GM23338 (cell line): ENCODE measurements at regions not wholly inside any gene's neighbourhood (a gene's known extent, or its start where the extent isn't known, plus 50 kb on each side); places are given as distances from the start of the nearest gene placed in this dataset.
A peak's percentile ranks its signal among the peaks of the same experiment; 100 is the strongest.

Source experiments
- ATAC-seq: fragments of 200-7000 bp; cut with Tn5 transposase; 3 replicates; pipeline ENCODE4 v1.9.1; 2020
- DNase-seq: peaks from one replicate; pipeline ENCODE4 v3.0.0-alpha.2; 2015; ENCODE audit warnings: low spot score
- H2AFZ ChIP-seq: fragments of 200-600 bp; sonication (generic); 2 replicates; pipeline ENCODE4 v1.8.0; 2016; ENCODE audit warnings: antibody characterized with exemption, mild to moderate bottlenecking, moderate library complexity
- H3F3A ChIP-seq: fragments of 200-600 bp; sonication (generic); replicated peaks from 2 replicates; pipeline ENCODE4 v1.8.0; 2017; ENCODE audit warnings: antibody characterized with exemption, mixed run types, low read depth
- H3K27ac ChIP-seq: fragments of 200-600 bp; sonication (generic); 2 replicates; pipeline ENCODE4 v1.6.1; 2016; ENCODE audit warnings: low read depth
- H3K27me3 ChIP-seq: fragments of 200-600 bp; sonication (generic); 2 replicates; pipeline ENCODE4 v1.8.0; 2016; ENCODE audit warnings: mild to moderate bottlenecking, mixed run types, moderate library complexity; ENCODE audit not compliant: insufficient read depth
- H3K36me3 ChIP-seq: fragments of 200-600 bp; sonication (generic); 2 replicates; pipeline ENCODE4 v1.8.0; 2016; ENCODE audit warnings: mild to moderate bottlenecking; ENCODE audit not compliant: insufficient read depth
- H3K4me1 ChIP-seq: fragments of 200-600 bp; sonication (generic); 2 replicates; pipeline ENCODE4 v1.8.0; 2016; ENCODE audit warnings: mild to moderate bottlenecking, moderate library complexity; ENCODE audit not compliant: insufficient read depth
- H3K4me2 ChIP-seq: fragments of 200-600 bp; sonication (generic); 2 replicates; pipeline ENCODE4 v1.7.1; 2017; ENCODE audit warnings: mixed run types
- H3K4me3 ChIP-seq: fragments of 200-600 bp; sonication (generic); 2 replicates; pipeline ENCODE4 v1.6.1; 2016; ENCODE audit warnings: mixed run types
- H3K79me2 ChIP-seq: fragments of 200-600 bp; sonication (generic); replicated peaks from 2 replicates; pipeline ENCODE4 v1.8.0; 2017; ENCODE audit warnings: mild to moderate bottlenecking; ENCODE audit not compliant: insufficient read depth
- H3K9me2 ChIP-seq: fragments of 200-600 bp; sonication (generic); 2 replicates; pipeline ENCODE4 v1.8.0; 2017; ENCODE audit not compliant: insufficient read depth
- H4K20me1 ChIP-seq: fragments of 200-600 bp; sonication (generic); replicated peaks from 2 replicates; pipeline ENCODE4 v1.8.0; 2017; ENCODE audit warnings: mild to moderate bottlenecking; ENCODE audit not compliant: insufficient read depth
- H3K27ac Mint-ChIP-seq: 2 replicates; pipeline ENCODE4 v1.8.0; 2020; ENCODE audit warnings: inconsistent platforms, mild to moderate bottlenecking, moderate library complexity, mixed read lengths
- H3K27me3 Mint-ChIP-seq: 3 replicates; pipeline ENCODE4 v1.8.0; 2022; ENCODE audit warnings: low read depth, mild to moderate bottlenecking, moderate library complexity, mixed read lengths, inconsistent platforms; ENCODE audit not compliant: insufficient read depth, poor library complexity
- H3K36me3 Mint-ChIP-seq: 3 replicates; pipeline ENCODE4 v1.8.0; 2021; ENCODE audit warnings: low read depth, mild to moderate bottlenecking, inconsistent platforms, moderate library complexity, mixed read lengths
- H3K4me1 Mint-ChIP-seq: 3 replicates; pipeline ENCODE4 v1.8.0; 2020; ENCODE audit warnings: mild to moderate bottlenecking, inconsistent platforms, mixed read lengths
- H3K4me3 Mint-ChIP-seq: 3 replicates; pipeline ENCODE4 v1.8.0; 2021; ENCODE audit warnings: moderate library complexity, mild to moderate bottlenecking, inconsistent platforms, mixed read lengths
- H3K9me3 Mint-ChIP-seq: 3 replicates; pipeline ENCODE4 v1.8.0; 2020; ENCODE audit warnings: moderate library complexity, mild to moderate bottlenecking, inconsistent platforms, mixed read lengths
- CREB1 ChIP-seq: fragments of 250-450 bp; sonication (Bioruptor Pico); IDR thresholded peaks from 2 replicates; pipeline ENCODE4 v1.5.0; 2020; ENCODE audit warnings: low read depth, mild to moderate bottlenecking, moderate library complexity
- CTCF ChIP-seq, 2 experiments: fragments of 200-600 bp in 1 of 2; sonication (generic) in 1 of 2; conservative IDR thresholded peaks; 2 replicates each; pipeline versions ENCODE4 v1.5.1 to v1.6.1; 2016 to 2017; ENCODE audit warnings: antibody characterized with exemption in 2 of 2, low read depth in 2 of 2, mild to moderate bottlenecking in 2 of 2, moderate library complexity in 1 of 2
- ETS1 ChIP-seq: IDR thresholded peaks from 2 replicates; pipeline ENCODE4 v1.6.1; 2016; ENCODE audit warnings: antibody characterized with exemption
- EZH2 ChIP-seq: fragments of 200-600 bp; sonication (generic); IDR thresholded peaks from one replicate; pipeline ENCODE4 v1.8.0; 2017; ENCODE audit warnings: antibody characterized with exemption, mild to moderate bottlenecking, low read depth; ENCODE audit not compliant: unreplicated experiment
- EZH2phosphoT487 ChIP-seq: fragments of 200-600 bp; sonication (generic); IDR thresholded peaks from one replicate; pipeline ENCODE4 v1.8.1; 2018; ENCODE audit warnings: antibody characterized with exemption; ENCODE audit not compliant: unreplicated experiment
- JUNB ChIP-seq: IDR thresholded peaks from one replicate; pipeline ENCODE4 v1.6.1; 2016; ENCODE audit warnings: antibody characterized with exemption; ENCODE audit not compliant: unreplicated experiment
- NANOG ChIP-seq: IDR thresholded peaks from 2 replicates; pipeline ENCODE4 v1.6.1; 2016; ENCODE audit warnings: antibody characterized with exemption, borderline replicate concordance
- POLR2AphosphoS5 ChIP-seq: IDR thresholded peaks from 2 replicates; pipeline ENCODE4 v1.6.1; 2016; ENCODE audit warnings: antibody characterized with exemption, low read depth
- STAT1 ChIP-seq: IDR thresholded peaks from one replicate; pipeline ENCODE4 v1.6.1; 2016; ENCODE audit warnings: antibody characterized with exemption; ENCODE audit not compliant: unreplicated experiment
- ZNF114 ChIP-seq: fragments of 250-450 bp; sonication (Bioruptor Pico); IDR thresholded peaks from 2 replicates; pipeline ENCODE4 v1.5.0; 2020; ENCODE audit warnings: mild to moderate bottlenecking, moderate library complexity
- ZNF331 ChIP-seq: fragments of 250-450 bp; sonication (Bioruptor Pico); IDR thresholded peaks from 2 replicates; pipeline ENCODE4 v1.5.0; 2020; ENCODE audit warnings: low read depth, mild to moderate bottlenecking, moderate library complexity
- ZNF462 ChIP-seq: fragments of 250-450 bp; sonication (Bioruptor Pico); IDR thresholded peaks from 2 replicates; pipeline ENCODE4 v1.5.0; 2020; ENCODE audit warnings: mild to moderate bottlenecking, moderate library complexity
- TF ChIP-seq, protein P1 (sequence below): IDR thresholded peaks from one replicate; pipeline ENCODE4 v1.6.1; 2018; ENCODE audit warnings: antibody characterized with exemption; ENCODE audit not compliant: unreplicated experiment

DNA sequence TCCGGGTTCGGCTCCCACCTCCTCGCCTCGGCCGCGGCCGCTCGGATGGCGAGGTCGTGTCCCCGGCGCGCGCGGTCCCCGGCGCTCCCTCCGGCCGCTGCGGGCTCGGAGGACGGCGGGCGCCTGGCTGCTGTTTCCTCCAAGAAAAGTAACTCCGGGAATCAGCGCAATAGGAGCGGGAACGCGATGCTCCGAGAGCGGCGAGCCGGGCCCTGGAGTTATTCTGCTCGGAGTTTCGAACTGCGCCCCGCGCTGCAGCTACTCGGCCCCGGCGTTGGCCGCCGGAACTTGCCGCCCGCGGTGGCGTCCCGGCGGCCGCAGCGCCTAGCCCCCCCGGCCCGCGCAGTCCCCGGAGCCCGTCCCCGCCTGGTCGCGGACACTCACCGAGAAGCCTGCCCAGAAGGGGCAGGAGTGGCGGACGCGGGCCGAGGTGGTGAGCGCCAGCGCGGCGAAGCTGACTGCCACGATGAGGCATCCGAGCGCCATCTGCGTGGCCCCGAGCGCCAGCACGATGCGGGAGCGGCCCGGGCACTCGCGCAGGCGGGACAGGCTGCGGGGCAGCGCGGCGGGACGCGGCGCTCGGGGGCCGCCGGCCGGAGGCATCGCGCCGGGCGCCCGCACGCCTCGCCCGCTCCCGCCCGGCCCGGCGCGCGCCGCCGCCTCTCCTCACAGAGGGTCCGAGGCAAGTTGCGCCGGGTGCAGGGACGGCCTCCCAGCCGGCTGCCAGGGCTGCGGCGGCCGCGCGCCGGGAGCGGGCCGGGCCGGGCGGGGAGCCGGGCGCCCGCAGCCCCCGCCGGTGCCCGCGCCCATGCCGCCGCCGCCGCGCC, 251.9 kb downstream of the TJP1 start:
- peak overlapping the region; percentile 81 for H3K4me2 ChIP-seq
- peak overlapping the region; percentile 69 for H3K4me3 ChIP-seq
- H3K27me3 ChIP-seq = peaks cover 39% of the 10 kb centered on the region
- no peak for TF ChIP-seq EZH2
- no peak for TF ChIP-seq ETS1
- no peak for TF ChIP-seq ZNF331 (CRISPR knock-in tag)
- TF ChIP-seq ZNF462 = no peak
- no peak for TF ChIP-seq JUNB
- no peak for TF ChIP-seq EZH2phosphoT487
- no peak for TF ChIP-seq NANOG
- no peak for TF ChIP-seq CTCF (conservative IDR thresholded peaks at IDR 0.05; ENCODE audit: low read depth in 2 of 2)
- no peak for TF ChIP-seq ZNF114 (CRISPR knock-in tag)
- TF ChIP-seq CREB1 (CRISPR knock-in tag) = no peak
- TF ChIP-seq, protein P1, sequence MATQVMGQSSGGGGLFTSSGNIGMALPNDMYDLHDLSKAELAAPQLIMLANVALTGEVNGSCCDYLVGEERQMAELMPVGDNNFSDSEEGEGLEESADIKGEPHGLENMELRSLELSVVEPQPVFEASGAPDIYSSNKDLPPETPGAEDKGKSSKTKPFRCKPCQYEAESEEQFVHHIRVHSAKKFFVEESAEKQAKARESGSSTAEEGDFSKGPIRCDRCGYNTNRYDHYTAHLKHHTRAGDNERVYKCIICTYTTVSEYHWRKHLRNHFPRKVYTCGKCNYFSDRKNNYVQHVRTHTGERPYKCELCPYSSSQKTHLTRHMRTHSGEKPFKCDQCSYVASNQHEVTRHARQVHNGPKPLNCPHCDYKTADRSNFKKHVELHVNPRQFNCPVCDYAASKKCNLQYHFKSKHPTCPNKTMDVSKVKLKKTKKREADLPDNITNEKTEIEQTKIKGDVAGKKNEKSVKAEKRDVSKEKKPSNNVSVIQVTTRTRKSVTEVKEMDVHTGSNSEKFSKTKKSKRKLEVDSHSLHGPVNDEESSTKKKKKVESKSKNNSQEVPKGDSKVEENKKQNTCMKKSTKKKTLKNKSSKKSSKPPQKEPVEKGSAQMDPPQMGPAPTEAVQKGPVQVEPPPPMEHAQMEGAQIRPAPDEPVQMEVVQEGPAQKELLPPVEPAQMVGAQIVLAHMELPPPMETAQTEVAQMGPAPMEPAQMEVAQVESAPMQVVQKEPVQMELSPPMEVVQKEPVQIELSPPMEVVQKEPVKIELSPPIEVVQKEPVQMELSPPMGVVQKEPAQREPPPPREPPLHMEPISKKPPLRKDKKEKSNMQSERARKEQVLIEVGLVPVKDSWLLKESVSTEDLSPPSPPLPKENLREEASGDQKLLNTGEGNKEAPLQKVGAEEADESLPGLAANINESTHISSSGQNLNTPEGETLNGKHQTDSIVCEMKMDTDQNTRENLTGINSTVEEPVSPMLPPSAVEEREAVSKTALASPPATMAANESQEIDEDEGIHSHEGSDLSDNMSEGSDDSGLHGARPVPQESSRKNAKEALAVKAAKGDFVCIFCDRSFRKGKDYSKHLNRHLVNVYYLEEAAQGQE = no peak
- no peak for TF ChIP-seq STAT1
- no peak for TF ChIP-seq POLR2AphosphoS5
- H3K4me3 Mint-ChIP-seq = peak overlapping the region; percentile 42; the same call in 1 of the 3 replicates
- DNase-seq (peak; percentile 60), ATAC-seq (peak; percentile 18)
- H3K27me3 Mint-ChIP-seq = peaks cover 35% of the 10 kb centered on the region
- no peaks in the 10 kb centered on the region; the same call in 2 of the 3 replicates for H3K9me3 Mint-ChIP-seq
- H3K36me3 ChIP-seq = no peaks in the 10 kb centered on the region
- H3K9me2 ChIP-seq = no peaks in the 10 kb centered on the region
- H3K4me1 Mint-ChIP-seq = peaks cover 34% of the 10 kb centered on the region
- H2AFZ ChIP-seq = peak overlapping the region; percentile 95; the same call in 1 of the 2 replicates
- H3K36me3 Mint-ChIP-seq = peaks cover 3% of the 10 kb centered on the region; the same call in 1 of the 3 replicates
- no peak overlapping the region for H3K27ac ChIP-seq
- no peaks in the 10 kb centered on the region for H4K20me1 ChIP-seq
- peaks cover 7% of the 10 kb centered on the region for H3F3A ChIP-seq
- H3K27ac Mint-ChIP-seq = no peak overlapping the region
- peaks cover 24% of the 10 kb centered on the region for H3K4me1 ChIP-seq
- H3K79me2 ChIP-seq = peaks cover 13% of the 10 kb centered on the region
